ENCODE measurements at regions not wholly inside any gene's neighbourhood (a gene's known extent, or its start where the extent isn't known, plus 50 kb on each side); places are given as distances from the start of the nearest gene placed in this dataset.
"Not testable (repeated sequence)": the region's sequence is repeated elsewhere in the genome, so short reads cannot be mapped to it uniquely, and the experiment has no call there.

DNA sequence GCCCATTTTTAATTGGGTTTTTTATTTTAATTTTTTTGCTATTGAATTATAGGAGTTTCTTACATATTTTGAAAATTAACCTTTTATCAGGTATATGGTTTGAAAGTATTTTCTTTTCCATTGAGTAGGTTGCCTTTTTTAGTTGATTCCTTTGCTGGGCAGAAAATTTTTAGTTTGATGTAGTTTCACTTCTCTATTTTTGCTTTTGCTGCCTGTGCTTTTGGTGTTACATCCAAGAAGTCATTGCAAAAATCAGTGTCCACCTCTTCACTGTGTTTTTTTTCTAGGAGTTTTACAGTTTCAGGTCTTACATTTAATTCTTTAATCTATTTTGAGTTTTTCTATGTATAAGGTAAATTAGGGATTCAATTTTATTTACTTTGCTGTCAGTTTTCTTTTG is 129.8 kb upstream of the FERD3L start:
- H3K27me3 Mint-ChIP-seq (ENCODE audit: insufficient read depth, low read depth, poor library complexity), result no peaks in the 10 kb centered on the region
- no peaks in the 10 kb centered on the region; the same call in 2 of the 3 replicates for H3K9me3 Mint-ChIP-seq
- no peaks in the 10 kb centered on the region for H3K4me1 Mint-ChIP-seq
- no peaks in the 10 kb centered on the region for H3K4me1 ChIP-seq (ENCODE audit: insufficient read depth)
- TF ChIP-seq, protein P1, sequence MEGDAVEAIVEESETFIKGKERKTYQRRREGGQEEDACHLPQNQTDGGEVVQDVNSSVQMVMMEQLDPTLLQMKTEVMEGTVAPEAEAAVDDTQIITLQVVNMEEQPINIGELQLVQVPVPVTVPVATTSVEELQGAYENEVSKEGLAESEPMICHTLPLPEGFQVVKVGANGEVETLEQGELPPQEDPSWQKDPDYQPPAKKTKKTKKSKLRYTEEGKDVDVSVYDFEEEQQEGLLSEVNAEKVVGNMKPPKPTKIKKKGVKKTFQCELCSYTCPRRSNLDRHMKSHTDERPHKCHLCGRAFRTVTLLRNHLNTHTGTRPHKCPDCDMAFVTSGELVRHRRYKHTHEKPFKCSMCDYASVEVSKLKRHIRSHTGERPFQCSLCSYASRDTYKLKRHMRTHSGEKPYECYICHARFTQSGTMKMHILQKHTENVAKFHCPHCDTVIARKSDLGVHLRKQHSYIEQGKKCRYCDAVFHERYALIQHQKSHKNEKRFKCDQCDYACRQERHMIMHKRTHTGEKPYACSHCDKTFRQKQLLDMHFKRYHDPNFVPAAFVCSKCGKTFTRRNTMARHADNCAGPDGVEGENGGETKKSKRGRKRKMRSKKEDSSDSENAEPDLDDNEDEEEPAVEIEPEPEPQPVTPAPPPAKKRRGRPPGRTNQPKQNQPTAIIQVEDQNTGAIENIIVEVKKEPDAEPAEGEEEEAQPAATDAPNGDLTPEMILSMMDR (conservative IDR thresholded peaks at IDR 0.05; ENCODE audit: low read depth in 2 of 2), result no peak
- TF ChIP-seq ZNF114 (CRISPR knock-in tag; IDR thresholded peaks at IDR 0.05) (no peak), CREB1 (CRISPR knock-in tag; IDR thresholded peaks at IDR 0.05; ENCODE audit: low read depth) (no peak), EZH2 (IDR thresholded peaks at IDR 0.05; ENCODE audit: low read depth, unreplicated experiment) (no peak), ZNF331 (CRISPR knock-in tag; IDR thresholded peaks at IDR 0.05; ENCODE audit: low read depth) (no peak), STAT1 (IDR thresholded peaks at IDR 0.05; ENCODE audit: unreplicated experiment) (no peak)
- TF ChIP-seq, protein P2, sequence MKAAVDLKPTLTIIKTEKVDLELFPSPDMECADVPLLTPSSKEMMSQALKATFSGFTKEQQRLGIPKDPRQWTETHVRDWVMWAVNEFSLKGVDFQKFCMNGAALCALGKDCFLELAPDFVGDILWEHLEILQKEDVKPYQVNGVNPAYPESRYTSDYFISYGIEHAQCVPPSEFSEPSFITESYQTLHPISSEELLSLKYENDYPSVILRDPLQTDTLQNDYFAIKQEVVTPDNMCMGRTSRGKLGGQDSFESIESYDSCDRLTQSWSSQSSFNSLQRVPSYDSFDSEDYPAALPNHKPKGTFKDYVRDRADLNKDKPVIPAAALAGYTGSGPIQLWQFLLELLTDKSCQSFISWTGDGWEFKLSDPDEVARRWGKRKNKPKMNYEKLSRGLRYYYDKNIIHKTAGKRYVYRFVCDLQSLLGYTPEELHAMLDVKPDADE (IDR thresholded peaks at IDR 0.05), result no peak
- H3K36me3 ChIP-seq (ENCODE audit: insufficient read depth), result no peaks in the 10 kb centered on the region
- no peak overlapping the region for H3K27ac Mint-ChIP-seq
- H2AFZ ChIP-seq, result no peak overlapping the region
- H3F3A ChIP-seq (replicated peaks; ENCODE audit: low read depth), result no peaks in the 10 kb centered on the region
- no peaks in the 10 kb centered on the region for H3K36me3 Mint-ChIP-seq (ENCODE audit: low read depth)
- ATAC-seq, result no peak
- no peaks in the 10 kb centered on the region for H3K27me3 ChIP-seq (ENCODE audit: insufficient read depth)
- no peak for DNase-seq (ENCODE audit: low spot score)
- H3K27ac ChIP-seq (ENCODE audit: low read depth), result no peak overlapping the region
- H3K79me2 ChIP-seq (replicated peaks; ENCODE audit: insufficient read depth), result no peaks in the 10 kb centered on the region
- no peak overlapping the region for H3K4me3 Mint-ChIP-seq
- H4K20me1 ChIP-seq (replicated peaks; ENCODE audit: insufficient read depth), result no peaks in the 10 kb centered on the region
- H3K4me3 ChIP-seq, result no peak overlapping the region
- H3K9me2 ChIP-seq (ENCODE audit: insufficient read depth), result no peaks in the 10 kb centered on the region
- no peak overlapping the region for H3K4me2 ChIP-seq

DNA sequence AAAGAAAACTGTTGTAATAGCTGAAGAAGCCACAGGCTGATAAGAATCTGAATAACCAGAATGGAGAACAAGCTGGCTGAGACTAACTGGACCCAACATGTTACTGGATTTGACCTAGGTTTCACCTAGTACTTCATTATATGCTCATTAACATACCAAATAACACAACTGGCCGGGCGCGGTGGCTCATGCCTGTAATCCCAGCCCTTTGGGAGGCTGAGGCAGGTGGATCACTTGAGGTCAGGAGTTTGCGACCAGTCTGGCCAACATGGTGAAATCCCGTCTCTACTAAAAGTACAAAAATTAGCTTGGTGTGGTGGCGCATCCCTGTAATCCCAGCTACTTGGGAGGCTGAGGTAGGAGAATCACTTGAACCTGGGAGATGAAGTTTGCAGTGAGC is 127.1 kb upstream of the FERD3L start:
- H3K36me3 Mint-ChIP-seq (ENCODE audit: low read depth), result not testable (repeated sequence)

DNA sequence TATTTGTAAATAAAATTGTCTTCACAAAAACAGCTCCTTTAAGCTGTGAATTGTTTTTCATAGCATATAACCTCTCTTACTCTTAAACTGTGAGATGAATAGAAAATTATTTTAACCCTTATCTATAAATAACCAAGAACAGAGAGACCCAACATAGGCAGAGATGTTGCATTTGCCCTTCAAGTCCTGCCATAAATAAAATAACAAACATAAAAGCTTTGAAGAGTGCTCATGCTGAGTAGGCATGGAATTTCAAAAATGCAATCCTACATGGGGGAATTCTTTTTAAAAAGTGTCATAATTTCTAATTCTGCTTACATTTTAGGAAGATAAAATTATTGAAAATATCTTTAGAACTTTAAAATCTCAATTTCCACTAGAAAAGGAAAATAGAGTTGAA is 124.1 kb upstream of the FERD3L start:
- DNase-seq (ENCODE audit: low spot score), result peak; percentile 22
- Mint-ChIP-seq H3K9me3 (no peaks in the 10 kb centered on the region), H3K27me3 (ENCODE audit: insufficient read depth, low read depth, poor library complexity) (no peaks in the 10 kb centered on the region), H3K4me3 (no peak overlapping the region), H3K4me1 (peaks cover 5% of the 10 kb centered on the region; the same call in 2 of the 3 replicates), H3K36me3 (ENCODE audit: low read depth) (no peaks in the 10 kb centered on the region), H3K27ac (no peak overlapping the region)
- Histone ChIP-seq H3K36me3 (ENCODE audit: insufficient read depth) (no peaks in the 10 kb centered on the region), H3K79me2 (replicated peaks; ENCODE audit: insufficient read depth) (no peaks in the 10 kb centered on the region), H3K4me2 (no peak overlapping the region), H4K20me1 (replicated peaks; ENCODE audit: insufficient read depth) (no peaks in the 10 kb centered on the region), H3K4me3 (no peak overlapping the region), H3K27me3 (ENCODE audit: insufficient read depth) (no peaks in the 10 kb centered on the region), H3F3A (replicated peaks; ENCODE audit: low read depth) (no peaks in the 10 kb centered on the region), H2AFZ (no peak overlapping the region), H3K4me1 (ENCODE audit: insufficient read depth) (no peaks in the 10 kb centered on the region), H3K9me2 (ENCODE audit: insufficient read depth) (no peaks in the 10 kb centered on the region), H3K27ac (ENCODE audit: low read depth) (no peak overlapping the region)
- ATAC-seq, result no peak
- TF ChIP-seq EZH2 (IDR thresholded peaks at IDR 0.05; ENCODE audit: low read depth, unreplicated experiment) (no peak), ZNF331 (CRISPR knock-in tag; IDR thresholded peaks at IDR 0.05; ENCODE audit: low read depth) (no peak)
- TF ChIP-seq, protein P1 (conservative IDR thresholded peaks at IDR 0.05; ENCODE audit: low read depth in 2 of 2), result no peak

More for the DNA sequence above, 127.1 kb upstream of the FERD3L start:
- not testable (repeated sequence) for H3K36me3 ChIP-seq (ENCODE audit: insufficient read depth); H3F3A ChIP-seq (replicated peaks; ENCODE audit: low read depth); H3K9me2 ChIP-seq (ENCODE audit: insufficient read depth); H3K79me2 ChIP-seq (replicated peaks; ENCODE audit: insufficient read depth); H4K20me1 ChIP-seq (replicated peaks; ENCODE audit: insufficient read depth); H3K4me1 ChIP-seq (ENCODE audit: insufficient read depth); H3K27me3 ChIP-seq (ENCODE audit: insufficient read depth); H3K4me2 ChIP-seq; H3K27ac ChIP-seq (ENCODE audit: low read depth); H3K9me3 Mint-ChIP-seq; H3K27ac Mint-ChIP-seq; ATAC-seq; H2AFZ ChIP-seq; H3K4me3 ChIP-seq; DNase-seq (ENCODE audit: low spot score); H3K27me3 Mint-ChIP-seq (ENCODE audit: insufficient read depth, low read depth, poor library complexity); H3K4me1 Mint-ChIP-seq; H3K4me3 Mint-ChIP-seq
